Left cardiac atrium (tissue), 4 donors: ENCODE measurements at regions not wholly inside any gene's neighbourhood (a gene's known extent, or its start where the extent isn't known, plus 50 kb on each side); places are given as distances from the start of the nearest gene placed in this dataset.
A peak's percentile ranks its signal among the peaks of the same experiment; 100 is the strongest.

Source experiments
- ATAC-seq, 2 donors: fragments of 200-7000 bp; cut with Tn5 transposase; one replicate each; pipeline ENCODE4 v1.9.1; 2020; ENCODE audit warnings: mild to moderate bottlenecking in 2 of 2, moderate library complexity in 2 of 2
- DNase-seq: peaks from one replicate; pipeline ENCODE4 v3.0.0-alpha.2; 2020
- intact Hi-C, 2 donors: fragments of 100-400 bp; cut with DNase I; formaldehyde crosslinking; loops; one replicate each; pipeline versions ENCODE4 v1.14.1 to v1.15.1; 2022 to 2023
- donor health status: DM: no; HTN: yes; CAD: no.
- donor health status: DM: no; HTN: yes; CAD: no; lungs with severe emphysema.
- donor health status: DM: yes; HTN: yes; CAD: no.
- donor health status: Dilated cardiomyopathy.

- intact Hi-C loops = no loop called here
- ATAC-seq (no peak), DNase-seq (no peak)
Observed at GRCh38 chr13:33994826-33995502, 177.0 kb downstream of the RFC3 start.

GRCh38 chr13:33996636-33997035 is 178.7 kb downstream of the RFC3 start:
- no peak for DNase-seq
- intact Hi-C loops = no loop called here
- no peak for ATAC-seq

GRCh38 chr13:33997574-33997973 is 179.6 kb downstream of the RFC3 start:
- intact Hi-C loops = no loop called here
- no peak for ATAC-seq
- no peak for DNase-seq

GRCh38 chr13:33999811-34000605 is 182.1 kb downstream of the RFC3 start:
- intact Hi-C loops = no loop called here
- DNase-seq (no peak), ATAC-seq (no peak)

GRCh38 chr13:34000955-34001354 is 183.0 kb downstream of the RFC3 start:
- ATAC-seq (no peak), DNase-seq (no peak)
- intact Hi-C loops = no loop called here

GRCh38 chr13:34001389-34001788 is 183.4 kb downstream of the RFC3 start:
- DNase-seq (peak; percentile 33), ATAC-seq (peak; percentile 76 to 83)
- intact Hi-C loops = no loop called here

- intact Hi-C loops = no loop called here
- DNase-seq (no peak), ATAC-seq (no peak)
Observed at GRCh38 chr13:34002141-34002540, 184.2 kb downstream of the RFC3 start.

- DNase-seq (no peak), ATAC-seq (no peak)
- intact Hi-C loops = no loop called here
Observed at GRCh38 chr13:34002924-34003323, 185.0 kb downstream of the RFC3 start.

GRCh38 chr13:34003656-34004055 is 185.7 kb downstream of the RFC3 start:
- intact Hi-C loops = no loop called here
- ATAC-seq = no peak
- DNase-seq = no peak

GRCh38 chr13:34004676-34005075 is 186.7 kb downstream of the RFC3 start:
- intact Hi-C loops = no loop called here
- DNase-seq = no peak
- no peak for ATAC-seq

- intact Hi-C loops = no loop called here
- ATAC-seq (no peak), DNase-seq (no peak)
Observed at GRCh38 chr13:34006011-34006410, 188.1 kb downstream of the RFC3 start.

- no peak for DNase-seq
- intact Hi-C loops = no loop called here
- no peak for ATAC-seq
Observed at GRCh38 chr13:34011552-34012085, 193.7 kb downstream of the RFC3 start.

- intact Hi-C loops = no loop called here
- no peak for ATAC-seq
Observed at GRCh38 chr13:34012382-34012781, 194.4 kb downstream of the RFC3 start.

GRCh38 chr13:34013061-34013460 is 195.1 kb downstream of the RFC3 start:
- intact Hi-C loops = no loop called here
- DNase-seq (no peak), ATAC-seq (no peak)

More at GRCh38 chr13:34012382-34012781, 194.4 kb downstream of the RFC3 start:
- no peak for DNase-seq

- ATAC-seq (no peak), DNase-seq (no peak)
- intact Hi-C loops = no loop called here
Observed at GRCh38 chr13:34017231-34017630, 199.3 kb downstream of the RFC3 start.

- ATAC-seq (no peak), DNase-seq (no peak)
- intact Hi-C loops = no loop called here
Observed at GRCh38 chr13:34019870-34020269, 201.9 kb downstream of the RFC3 start.

GRCh38 chr13:34020388-34020787 is 202.4 kb downstream of the RFC3 start:
- ATAC-seq (no peak), DNase-seq (no peak)
- intact Hi-C loops = no loop called here

- intact Hi-C loops = no loop called here
- ATAC-seq (no peak), DNase-seq (no peak)
Observed at GRCh38 chr13:34021619-34022018, 203.7 kb downstream of the RFC3 start.

GRCh38 chr13:34025746-34026145 is 207.8 kb downstream of the RFC3 start:
- intact Hi-C loops = no loop called here
- DNase-seq (no peak), ATAC-seq (no peak)

GRCh38 chr13:34026308-34026707 is 208.4 kb downstream of the RFC3 start:
- intact Hi-C loops = no loop called here
- no peak for ATAC-seq
- DNase-seq = no peak
